ENCODE measurements at regions not wholly inside any gene's neighbourhood (a gene's known extent, or its start where the extent isn't known, plus 50 kb on each side); places are given as distances from the start of the nearest gene placed in this dataset.

DNA sequence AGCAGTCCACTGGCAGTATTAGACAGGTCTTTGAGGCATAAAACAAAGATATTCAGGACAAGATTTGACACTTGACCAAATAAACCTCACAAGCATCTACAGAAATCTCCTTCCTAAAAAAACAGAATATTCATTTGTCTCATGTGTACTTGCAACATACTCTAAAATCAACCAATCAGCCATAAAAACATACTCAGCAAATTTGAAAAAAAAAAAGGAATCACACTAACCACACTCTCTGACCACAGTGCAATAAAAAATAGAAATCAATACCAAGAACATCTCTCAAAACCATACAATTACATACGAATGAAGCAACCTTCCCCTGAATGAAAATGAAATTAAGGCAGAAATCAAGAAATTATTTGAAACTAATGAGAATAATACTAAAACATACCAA, 591.3 kb downstream of the FAM133A start:
- TF ChIP-seq POLR2A (IDR thresholded peaks at IDR 0.05; ENCODE audit: low read length) (no peak), GATA1 (IDR thresholded peaks at IDR 0.05; ENCODE audit: low read depth, low read length) (no peak)

Data from erythroblast (primary cell).